ENCODE measurements at regions not wholly inside any gene's neighbourhood (a gene's known extent, or its start where the extent isn't known, plus 50 kb on each side); places are given as distances from the start of the nearest gene placed in this dataset.

GRCh38 chr6:163930012-163930411, 515.5 kb downstream of the QKI start:
- Histone ChIP-seq H3K79me2 (ENCODE audit: control insufficient read depth, insufficient read depth, low read length) (no peaks in the 10 kb centered on the region), H3K4me2 (ENCODE audit: control insufficient read depth, extremely low read depth, insufficient read depth, low read depth, low read length) (no peak overlapping the region), H3K27me3 (ENCODE audit: control insufficient read depth, extremely low read depth, insufficient read depth, low read length) (no peaks in the 10 kb centered on the region), H3K9ac (ENCODE audit: control insufficient read depth, extremely low read depth, insufficient read depth, low read length) (no peak overlapping the region), H3K9me1 (ENCODE audit: control insufficient read depth, extremely low read depth, insufficient read depth, low read length) (no peaks in the 10 kb centered on the region), H3K36me3 (ENCODE audit: control insufficient read depth in 2 of 2, extremely low read depth in 1 of 2, insufficient read depth in 2 of 2, low read length in 2 of 2) (no peaks in the 10 kb centered on the region), H4K20me1 (ENCODE audit: control insufficient read depth, extremely low read depth, insufficient read depth, low read length) (no peaks in the 10 kb centered on the region), H3K27ac (ENCODE audit: control insufficient read depth, insufficient read depth, low read length) (no peak overlapping the region), H2AFZ (ENCODE audit: control insufficient read depth, low read length) (no peak overlapping the region), H3K9me3 (ENCODE audit: control insufficient read depth, low read depth, low read length) (no peaks in the 10 kb centered on the region), H3K4me1 (ENCODE audit: control insufficient read depth, extremely low read depth, insufficient read depth, low read length) (no peaks in the 10 kb centered on the region), H3K4me3 (ENCODE audit: control insufficient read depth in 2 of 3, extremely low read depth in 1 of 3, insufficient read depth in 2 of 3, low read depth in 1 of 3, low read length in 3 of 3) (no peak overlapping the region)
- DNase-seq (ENCODE audit: low read depth, low spot score): no peak
- TF ChIP-seq EZH2 (IDR thresholded peaks at IDR 0.05; ENCODE audit: low read length): no peak
- TF ChIP-seq CTCF (optimal IDR thresholded peaks at IDR 0.05 in 1 of 3, IDR thresholded peaks at IDR 0.05 in 1 of 3, conservative IDR thresholded peaks at IDR 0.05 in 1 of 3; ENCODE audit: extremely low read depth in 1 of 3, insufficient read depth in 2 of 3, low read length in 3 of 3): no peak
- FAIRE-seq: no peak
- dilution Hi-C loops (cut with MboI; ENCODE audit: extremely low pct_ligation_motif_present, low sequenced_read_pairs): no loop called here

DNA sequence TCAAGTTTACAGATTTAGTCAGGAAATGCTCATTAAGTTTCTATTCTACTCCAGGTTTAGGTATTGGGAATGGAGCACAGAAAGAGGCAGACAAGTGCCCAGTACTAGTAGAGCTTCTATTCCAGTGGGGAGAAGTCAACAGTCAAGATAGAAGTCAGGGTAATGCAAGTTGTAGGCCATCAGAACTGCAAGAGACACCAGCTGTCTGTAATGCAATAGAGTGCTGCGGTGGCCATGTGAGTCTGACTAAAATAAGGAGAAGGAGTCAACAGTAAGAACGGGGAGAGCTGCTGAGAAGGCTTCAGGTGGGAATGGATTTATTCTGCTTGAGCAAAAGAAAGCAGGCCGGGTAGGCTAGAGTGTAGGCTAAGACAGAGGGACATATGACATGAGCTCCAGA, 515.0 kb downstream of the QKI start:
- dilution Hi-C loops (cut with MboI; ENCODE audit: extremely low pct_ligation_motif_present, low sequenced_read_pairs): no loop called here
- no peak overlapping the region for H3K4me2 ChIP-seq (ENCODE audit: control insufficient read depth, extremely low read depth, insufficient read depth, low read depth, low read length)
- no peaks in the 10 kb centered on the region for H3K9me1 ChIP-seq (ENCODE audit: control insufficient read depth, extremely low read depth, insufficient read depth, low read length)
- no peak for FAIRE-seq
- no peak for DNase-seq (ENCODE audit: low read depth, low spot score)
- no peaks in the 10 kb centered on the region for H3K36me3 ChIP-seq (ENCODE audit: control insufficient read depth in 2 of 2, extremely low read depth in 1 of 2, insufficient read depth in 2 of 2, low read length in 2 of 2)
- no peaks in the 10 kb centered on the region for H3K27me3 ChIP-seq (ENCODE audit: control insufficient read depth, extremely low read depth, insufficient read depth, low read length)
- no peaks in the 10 kb centered on the region for H3K79me2 ChIP-seq (ENCODE audit: control insufficient read depth, insufficient read depth, low read length)
- H3K27ac ChIP-seq (ENCODE audit: control insufficient read depth, insufficient read depth, low read length): no peak overlapping the region
- no peak overlapping the region for H3K4me3 ChIP-seq (ENCODE audit: control insufficient read depth in 2 of 3, extremely low read depth in 1 of 3, insufficient read depth in 2 of 3, low read depth in 1 of 3, low read length in 3 of 3)
- no peak overlapping the region for H3K9ac ChIP-seq (ENCODE audit: control insufficient read depth, extremely low read depth, insufficient read depth, low read length)
- TF ChIP-seq EZH2 (IDR thresholded peaks at IDR 0.05; ENCODE audit: low read length) (no peak), CTCF (optimal IDR thresholded peaks at IDR 0.05 in 1 of 3, IDR thresholded peaks at IDR 0.05 in 1 of 3, conservative IDR thresholded peaks at IDR 0.05 in 1 of 3; ENCODE audit: extremely low read depth in 1 of 3, insufficient read depth in 2 of 3, low read length in 3 of 3) (no peak)
- no peaks in the 10 kb centered on the region for H3K4me1 ChIP-seq (ENCODE audit: control insufficient read depth, extremely low read depth, insufficient read depth, low read length)
- H2AFZ ChIP-seq (ENCODE audit: control insufficient read depth, low read length): no peak overlapping the region
- H3K9me3 ChIP-seq (ENCODE audit: control insufficient read depth, low read depth, low read length): no peaks in the 10 kb centered on the region
- no peaks in the 10 kb centered on the region for H4K20me1 ChIP-seq (ENCODE audit: control insufficient read depth, extremely low read depth, insufficient read depth, low read length)

All from keratinocyte (primary cell).